ENCODE measurements at regions not wholly inside any gene's neighbourhood (a gene's known extent, or its start where the extent isn't known, plus 50 kb on each side); places are given as distances from the start of the nearest gene placed in this dataset.

DNA sequence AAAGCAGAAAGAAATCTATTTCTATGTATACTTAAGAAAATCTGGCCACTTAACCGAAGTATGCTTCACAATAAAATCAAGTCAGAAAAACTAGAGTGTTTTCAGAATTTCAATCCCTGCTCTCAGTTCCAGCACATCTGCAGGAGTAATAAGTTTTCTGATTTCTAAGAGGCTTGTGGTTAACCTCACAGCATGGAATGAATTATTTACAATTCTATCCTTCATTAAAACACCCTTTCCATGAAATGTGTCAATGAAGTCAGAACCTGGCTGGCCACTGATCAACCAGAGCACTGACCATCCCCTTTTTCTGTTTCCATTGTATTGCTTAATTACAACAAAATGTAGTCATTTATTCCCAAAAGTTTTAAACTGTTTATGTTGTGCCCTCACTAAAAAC, 781.4 kb upstream of the INTU start:
- TF ChIP-seq, protein P1, sequence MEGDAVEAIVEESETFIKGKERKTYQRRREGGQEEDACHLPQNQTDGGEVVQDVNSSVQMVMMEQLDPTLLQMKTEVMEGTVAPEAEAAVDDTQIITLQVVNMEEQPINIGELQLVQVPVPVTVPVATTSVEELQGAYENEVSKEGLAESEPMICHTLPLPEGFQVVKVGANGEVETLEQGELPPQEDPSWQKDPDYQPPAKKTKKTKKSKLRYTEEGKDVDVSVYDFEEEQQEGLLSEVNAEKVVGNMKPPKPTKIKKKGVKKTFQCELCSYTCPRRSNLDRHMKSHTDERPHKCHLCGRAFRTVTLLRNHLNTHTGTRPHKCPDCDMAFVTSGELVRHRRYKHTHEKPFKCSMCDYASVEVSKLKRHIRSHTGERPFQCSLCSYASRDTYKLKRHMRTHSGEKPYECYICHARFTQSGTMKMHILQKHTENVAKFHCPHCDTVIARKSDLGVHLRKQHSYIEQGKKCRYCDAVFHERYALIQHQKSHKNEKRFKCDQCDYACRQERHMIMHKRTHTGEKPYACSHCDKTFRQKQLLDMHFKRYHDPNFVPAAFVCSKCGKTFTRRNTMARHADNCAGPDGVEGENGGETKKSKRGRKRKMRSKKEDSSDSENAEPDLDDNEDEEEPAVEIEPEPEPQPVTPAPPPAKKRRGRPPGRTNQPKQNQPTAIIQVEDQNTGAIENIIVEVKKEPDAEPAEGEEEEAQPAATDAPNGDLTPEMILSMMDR (IDR thresholded peaks at IDR 0.05), result no peak
- TF ChIP-seq POLR2A (IDR thresholded peaks at IDR 0.05), result no peak

Data from Peyer's patch (tissue), 4 donors.